ENCODE measurements at regions not wholly inside any gene's neighbourhood (a gene's known extent, or its start where the extent isn't known, plus 50 kb on each side); places are given as distances from the start of the nearest gene placed in this dataset.

- TF ChIP-seq CTCF (conservative IDR thresholded peaks at IDR 0.05; ENCODE audit: low read depth, low read length) (no peak), EZH2 (IDR thresholded peaks at IDR 0.05; ENCODE audit: low read length, unreplicated experiment) (no peak)
Measured at GRCh38 chr2:228527197-228527881, 345.9 kb upstream of the SPHKAP start.
